Dendritic cell treated with granulocyte-macrophage colony-stimulating factor and Interleukin-4, amounts not matched to agents 40 ng/mL and 50 ng/mL, for 4 days (primary cell): ENCODE measurements at regions not wholly inside any gene's neighbourhood (a gene's known extent, or its start where the extent isn't known, plus 50 kb on each side); places are given as distances from the start of the nearest gene placed in this dataset.
"Not testable (repeated sequence)": the region's sequence is repeated elsewhere in the genome, so short reads cannot be mapped to it uniquely, and the experiment has no call there.

Experiments used
- H3K27ac Mint-ChIP-seq: one replicate; pipeline ENCODE4 v1.8.0; 2022; ENCODE audit warnings: mild to moderate bottlenecking, mixed read lengths
- H3K27me3 Mint-ChIP-seq: one replicate; pipeline ENCODE4 v1.8.0; 2022; ENCODE audit warnings: mild to moderate bottlenecking, mixed read lengths
- H3K36me3 Mint-ChIP-seq: one replicate; pipeline ENCODE4 v1.8.0; 2022; ENCODE audit warnings: low read depth, mixed read lengths
- H3K4me1 Mint-ChIP-seq: one replicate; pipeline ENCODE4 v1.8.0; 2022; ENCODE audit warnings: low read depth, mixed read lengths
- H3K4me3 Mint-ChIP-seq: one replicate; pipeline ENCODE4 v1.8.0; 2022; ENCODE audit warnings: mild to moderate bottlenecking, moderate library complexity, mixed read lengths
- H3K9me3 Mint-ChIP-seq: one replicate; pipeline ENCODE4 v1.8.0; 2022; ENCODE audit warnings: mixed read lengths
- intact Hi-C: fragments of 100-400 bp; cut with micrococcal nuclease; formaldehyde crosslinking; loops from one replicate; pipeline ENCODE4 v1.15.0; 2022

- peaks cover 33% of the 10 kb centered on the region for H3K9me3 Mint-ChIP-seq
- H3K4me1 Mint-ChIP-seq = no peaks in the 10 kb centered on the region
- H3K36me3 Mint-ChIP-seq = no peaks in the 10 kb centered on the region
- H3K27ac Mint-ChIP-seq = no peak overlapping the region
- intact Hi-C loops = no loop called here
- no peak overlapping the region for H3K4me3 Mint-ChIP-seq
- H3K27me3 Mint-ChIP-seq = no peaks in the 10 kb centered on the region
Measured at GRCh38 chr7:145698526-145699262, 417.9 kb upstream of the CNTNAP2 start.

DNA sequence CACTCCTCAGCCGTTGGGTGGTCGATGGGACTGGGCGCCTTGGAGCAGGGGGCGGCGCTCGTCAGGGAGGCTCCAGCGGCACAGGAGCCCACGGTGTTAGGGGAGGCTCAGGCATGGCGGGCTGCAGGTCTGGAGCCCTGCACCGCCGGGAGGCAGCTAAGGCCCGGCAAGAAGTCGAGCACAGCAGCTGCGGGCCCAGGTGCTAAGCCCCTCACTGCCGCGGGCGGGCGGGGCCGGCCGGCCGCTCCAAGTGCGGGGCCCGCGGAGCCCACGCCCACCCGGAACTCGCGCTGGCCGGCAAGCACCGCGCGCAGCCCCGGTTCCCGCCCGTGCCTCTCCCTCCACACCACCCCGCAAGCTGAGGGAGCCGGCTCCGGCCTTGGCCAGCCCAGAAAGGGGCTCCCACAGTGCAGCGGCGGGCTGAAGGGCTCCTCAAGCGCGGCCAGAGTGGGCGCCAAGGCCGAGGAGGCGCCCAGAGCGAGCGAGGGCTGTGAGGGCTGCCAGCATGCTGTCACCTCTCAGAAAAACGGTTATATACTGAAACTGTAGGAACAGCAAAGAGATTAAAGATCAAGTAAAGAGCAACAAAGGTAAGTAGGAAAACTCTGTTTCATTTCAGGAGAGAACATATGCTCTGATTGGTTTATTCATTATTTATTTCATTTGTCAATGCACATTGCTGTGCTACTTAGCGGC, 419.0 kb upstream of the CNTNAP2 start:
- H3K27ac Mint-ChIP-seq, H3K4me1 Mint-ChIP-seq, H3K4me3 Mint-ChIP-seq, H3K27me3 Mint-ChIP-seq, intact Hi-C loops, H3K36me3 Mint-ChIP-seq: not testable (repeated sequence)
- H3K9me3 Mint-ChIP-seq = peaks cover 33% of the 10 kb centered on the region

GRCh38 chr7:145696071-145696470, 420.5 kb upstream of the CNTNAP2 start:
- H3K4me3 Mint-ChIP-seq = no peak overlapping the region
- H3K36me3 Mint-ChIP-seq = no peaks in the 10 kb centered on the region
- peaks cover 33% of the 10 kb centered on the region for H3K9me3 Mint-ChIP-seq
- no peak overlapping the region for H3K27ac Mint-ChIP-seq
- no peaks in the 10 kb centered on the region for H3K4me1 Mint-ChIP-seq
- intact Hi-C loops = no loop called here
- H3K27me3 Mint-ChIP-seq = no peaks in the 10 kb centered on the region

DNA sequence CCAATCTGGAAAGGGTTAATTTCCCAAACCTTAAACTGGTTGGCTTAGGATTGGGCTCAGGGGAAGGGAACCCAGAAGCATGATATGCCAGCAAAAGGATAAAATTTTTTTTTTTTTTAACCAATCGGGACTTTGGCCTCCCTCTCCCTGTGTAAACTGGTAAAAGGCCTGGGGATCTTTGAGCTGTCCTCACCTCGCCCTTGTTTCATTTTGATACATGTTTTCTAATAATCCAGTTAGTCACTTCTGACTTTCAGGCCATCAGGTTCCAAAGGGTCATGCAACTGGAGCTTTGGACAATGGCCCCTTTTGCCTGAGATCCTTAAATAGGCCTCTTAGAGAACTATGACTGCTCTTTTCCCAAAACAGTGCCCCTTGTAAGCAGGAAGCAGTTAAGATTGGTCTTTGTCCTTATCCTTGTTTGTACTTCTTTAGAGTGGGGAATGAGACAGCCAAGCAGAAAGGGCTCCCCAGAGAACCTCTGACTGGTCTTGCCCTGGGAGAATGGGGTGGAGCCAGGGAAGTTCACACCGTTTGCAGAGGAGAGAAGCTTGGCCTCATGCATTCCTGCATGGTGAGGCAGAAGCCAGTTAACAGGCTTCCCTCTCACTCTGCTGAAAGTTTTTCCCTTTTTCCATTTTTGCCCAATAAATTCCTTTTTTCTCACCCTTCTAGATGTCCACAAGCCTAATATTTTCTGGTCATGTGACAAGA, 424.2 kb upstream of the CNTNAP2 start:
- intact Hi-C loops = no loop called here
- Mint-ChIP-seq H3K4me1 (no peaks in the 10 kb centered on the region), H3K27me3 (no peaks in the 10 kb centered on the region), H3K27ac (no peak overlapping the region), H3K9me3 (peaks cover 31% of the 10 kb centered on the region), H3K36me3 (no peaks in the 10 kb centered on the region), H3K4me3 (no peak overlapping the region)

DNA sequence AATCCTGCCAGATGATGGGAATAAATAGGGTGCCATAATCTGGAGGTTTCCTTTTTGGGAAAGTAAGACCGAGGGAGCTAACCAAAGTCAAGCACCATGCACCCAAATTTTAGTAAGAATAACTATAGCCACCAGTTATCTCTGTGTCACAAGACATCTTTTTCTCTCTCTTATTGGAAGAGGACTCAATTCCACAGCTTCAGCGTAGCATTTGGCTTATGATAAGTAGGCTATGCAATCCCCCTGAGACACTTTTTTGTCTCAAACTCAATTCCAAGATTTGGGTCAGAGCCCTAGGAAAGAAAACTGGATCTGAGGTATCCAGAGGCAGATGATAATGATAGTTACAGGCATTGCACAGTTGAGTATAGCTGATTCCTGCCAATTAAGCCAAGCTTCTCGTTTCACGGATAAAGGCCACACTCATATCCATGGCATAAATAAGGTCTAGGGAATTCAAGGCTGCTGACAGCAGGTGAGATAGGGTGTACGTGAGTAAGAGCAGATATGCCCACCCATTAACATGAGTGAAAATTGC, 425.2 kb upstream of the CNTNAP2 start:
- no peak overlapping the region for H3K4me3 Mint-ChIP-seq
- no peaks in the 10 kb centered on the region for H3K36me3 Mint-ChIP-seq
- peaks cover 34% of the 10 kb centered on the region for H3K9me3 Mint-ChIP-seq
- H3K4me1 Mint-ChIP-seq = no peaks in the 10 kb centered on the region
- H3K27me3 Mint-ChIP-seq = no peaks in the 10 kb centered on the region
- H3K27ac Mint-ChIP-seq = no peak overlapping the region
- intact Hi-C loops = no loop called here

GRCh38 chr7:145681646-145682045, 435.0 kb upstream of the CNTNAP2 start:
- Mint-ChIP-seq H3K27me3 (no peaks in the 10 kb centered on the region), H3K4me3 (no peak overlapping the region), H3K9me3 (peaks cover 26% of the 10 kb centered on the region), H3K4me1 (no peaks in the 10 kb centered on the region), H3K27ac (no peak overlapping the region), H3K36me3 (no peaks in the 10 kb centered on the region)
- intact Hi-C loops = no loop called here

DNA sequence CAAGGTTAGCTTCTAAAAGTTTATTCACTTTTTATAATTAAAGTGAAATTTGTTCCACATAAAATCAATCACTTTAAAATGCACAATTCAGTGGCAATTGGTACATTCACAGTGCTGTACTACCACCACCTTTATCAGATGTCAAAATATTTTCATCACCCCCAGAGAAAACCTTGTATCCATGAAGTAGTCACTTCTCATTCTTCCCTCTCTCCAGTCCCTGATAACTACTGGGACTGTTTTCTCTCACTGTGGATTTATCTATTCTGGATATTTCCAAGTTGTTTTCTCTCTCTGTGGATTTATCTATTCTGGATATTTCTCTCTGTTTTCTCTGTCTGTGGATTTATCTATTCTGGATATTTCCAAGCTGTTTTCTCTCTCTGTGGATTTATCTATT, 435.4 kb upstream of the CNTNAP2 start:
- Mint-ChIP-seq H3K9me3 (peaks cover 21% of the 10 kb centered on the region), H3K27me3 (no peaks in the 10 kb centered on the region), H3K27ac (no peak overlapping the region), H3K36me3 (no peaks in the 10 kb centered on the region), H3K4me1 (no peaks in the 10 kb centered on the region), H3K4me3 (no peak overlapping the region)
- intact Hi-C loops = no loop called here

- H3K36me3 Mint-ChIP-seq = no peaks in the 10 kb centered on the region
- intact Hi-C loops = no loop called here
Measured at GRCh38 chr7:145665499-145666258, 450.9 kb upstream of the CNTNAP2 start.

GRCh38 chr7:145655666-145656065, 460.9 kb upstream of the CNTNAP2 start:
- Mint-ChIP-seq H3K36me3 (no peaks in the 10 kb centered on the region), H3K4me1 (no peaks in the 10 kb centered on the region), H3K27me3 (no peaks in the 10 kb centered on the region), H3K4me3 (no peak overlapping the region), H3K9me3 (peaks cover 26% of the 10 kb centered on the region), H3K27ac (no peak overlapping the region)
- intact Hi-C loops = no loop called here

More at GRCh38 chr7:145665499-145666258, 450.9 kb upstream of the CNTNAP2 start:
- Mint-ChIP-seq H3K27ac (no peak overlapping the region), H3K4me3 (no peak overlapping the region), H3K27me3 (no peaks in the 10 kb centered on the region), H3K9me3 (peaks cover 52% of the 10 kb centered on the region), H3K4me1 (no peaks in the 10 kb centered on the region)

GRCh38 chr7:145645135-145645515, 471.5 kb upstream of the CNTNAP2 start:
- Mint-ChIP-seq H3K4me1 (no peaks in the 10 kb centered on the region), H3K4me3 (no peak overlapping the region), H3K27ac (no peak overlapping the region)

GRCh38 chr7:145644426-145645134, 472.0 kb upstream of the CNTNAP2 start:
- Mint-ChIP-seq H3K27ac (no peak overlapping the region), H3K4me1 (no peaks in the 10 kb centered on the region), H3K4me3 (no peak overlapping the region), H3K36me3 (no peaks in the 10 kb centered on the region), H3K27me3 (no peaks in the 10 kb centered on the region), H3K9me3 (peaks cover 50% of the 10 kb centered on the region)
- intact Hi-C loops = no loop called here

More at GRCh38 chr7:145645135-145645515, 471.5 kb upstream of the CNTNAP2 start:
- intact Hi-C loops = no loop called here
- no peaks in the 10 kb centered on the region for H3K36me3 Mint-ChIP-seq
- H3K27me3 Mint-ChIP-seq = no peaks in the 10 kb centered on the region
- H3K9me3 Mint-ChIP-seq = peaks cover 44% of the 10 kb centered on the region

- intact Hi-C loops = no loop called here
- peaks cover 55% of the 10 kb centered on the region for H3K9me3 Mint-ChIP-seq
- no peak overlapping the region for H3K4me3 Mint-ChIP-seq
- no peaks in the 10 kb centered on the region for H3K36me3 Mint-ChIP-seq
- no peaks in the 10 kb centered on the region for H3K4me1 Mint-ChIP-seq
- no peaks in the 10 kb centered on the region for H3K27me3 Mint-ChIP-seq
- H3K27ac Mint-ChIP-seq = no peak overlapping the region
Measured at GRCh38 chr7:145643981-145644380, 472.6 kb upstream of the CNTNAP2 start.

DNA sequence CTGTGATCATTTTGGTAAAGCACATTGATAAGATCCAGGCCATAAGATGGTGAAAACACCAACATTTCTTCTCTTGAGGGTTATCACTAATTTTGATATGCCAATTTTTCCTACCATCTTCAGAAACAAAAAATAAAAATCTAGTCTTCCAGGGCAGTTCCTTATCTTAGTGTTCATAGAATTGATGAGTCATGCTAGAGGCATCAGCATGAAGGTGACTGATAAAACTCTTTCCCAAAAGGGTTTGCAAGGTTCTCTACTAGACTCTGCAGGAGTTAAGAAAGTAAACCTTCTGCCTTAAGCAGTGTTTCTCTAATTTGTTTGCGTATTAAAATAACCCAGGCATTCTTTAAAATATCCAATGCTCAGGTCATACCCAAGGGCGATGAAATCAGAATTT, 483.1 kb upstream of the CNTNAP2 start:
- no peaks in the 10 kb centered on the region for H3K27me3 Mint-ChIP-seq
- H3K36me3 Mint-ChIP-seq = no peaks in the 10 kb centered on the region

More for the DNA sequence above, 483.1 kb upstream of the CNTNAP2 start:
- no peak overlapping the region for H3K27ac Mint-ChIP-seq
- no peak overlapping the region for H3K4me3 Mint-ChIP-seq
- no peaks in the 10 kb centered on the region for H3K4me1 Mint-ChIP-seq
- H3K9me3 Mint-ChIP-seq = peaks cover 28% of the 10 kb centered on the region
- intact Hi-C loops = no loop called here
